IPS-NIHi11 (cell line): ENCODE measurements at regions not wholly inside any gene's neighbourhood (a gene's known extent, or its start where the extent isn't known, plus 50 kb on each side); places are given as distances from the start of the nearest gene placed in this dataset.

ENCODE experiments used
- DNase-seq: peaks from one replicate; pipeline ENCODE4 v3.0.0; 2012; ENCODE audit warnings: mixed read lengths, low spot score

- no peak for DNase-seq
Observed at GRCh38 chr10:1952126-1953095, 215.1 kb upstream of the ADARB2 start.

- no peak for DNase-seq
Observed at GRCh38 chr10:1950803-1951495, 213.6 kb upstream of the ADARB2 start.

GRCh38 chr10:1947464-1948003, 210.2 kb upstream of the ADARB2 start:
- DNase-seq: no peak

- DNase-seq: no peak
Observed at GRCh38 chr10:1944487-1944886, 207.2 kb upstream of the ADARB2 start.

GRCh38 chr10:1942478-1942877, 205.2 kb upstream of the ADARB2 start:
- DNase-seq: no peak

GRCh38 chr10:1939016-1939415, 201.7 kb upstream of the ADARB2 start:
- DNase-seq: no peak

- no peak for DNase-seq
Observed at GRCh38 chr10:1938317-1938716, 201.0 kb upstream of the ADARB2 start.

- no peak for DNase-seq
Observed at GRCh38 chr10:1935912-1936311, 198.6 kb upstream of the ADARB2 start.

- no peak for DNase-seq
Observed at GRCh38 chr10:1933215-1933614, 195.9 kb upstream of the ADARB2 start.

- no peak for DNase-seq
Observed at GRCh38 chr10:1932692-1933094, 195.4 kb upstream of the ADARB2 start.

- no peak for DNase-seq
Observed at GRCh38 chr10:1928606-1929005, 191.3 kb upstream of the ADARB2 start.

GRCh38 chr10:1923998-1924397, 186.7 kb upstream of the ADARB2 start:
- no peak for DNase-seq

- DNase-seq: no peak
Observed at GRCh38 chr10:1923586-1923985, 186.3 kb upstream of the ADARB2 start.

- DNase-seq: no peak
Observed at GRCh38 chr10:1920941-1921340, 183.6 kb upstream of the ADARB2 start.

- DNase-seq: no peak
Observed at GRCh38 chr10:1920127-1920526, 182.8 kb upstream of the ADARB2 start.

- no peak for DNase-seq
Observed at GRCh38 chr10:1911771-1912170, 174.4 kb upstream of the ADARB2 start.

- no peak for DNase-seq
Observed at GRCh38 chr10:1903982-1904381, 166.7 kb upstream of the ADARB2 start.

GRCh38 chr10:1896153-1896552, 158.8 kb upstream of the ADARB2 start:
- no peak for DNase-seq

- no peak for DNase-seq
Observed at GRCh38 chr10:1895691-1896090, 158.4 kb upstream of the ADARB2 start.

GRCh38 chr10:1894912-1895311, 157.6 kb upstream of the ADARB2 start:
- DNase-seq: no peak

GRCh38 chr10:1893941-1894340, 156.6 kb upstream of the ADARB2 start:
- no peak for DNase-seq

GRCh38 chr10:1886039-1886438, 148.7 kb upstream of the ADARB2 start:
- DNase-seq: no peak

GRCh38 chr10:1882728-1883127, 145.4 kb upstream of the ADARB2 start:
- DNase-seq: no peak
